ENCODE measurements at regions not wholly inside any gene's neighbourhood (a gene's known extent, or its start where the extent isn't known, plus 50 kb on each side); places are given as distances from the start of the nearest gene placed in this dataset.
"Not testable (repeated sequence)": the region's sequence is repeated elsewhere in the genome, so short reads cannot be mapped to it uniquely, and the experiment has no call there.

- no peak for DNase-seq
Measured at GRCh38 chr2:154507186-154507585, 191.3 kb upstream of the KCNJ3 start.

- DNase-seq: no peak
Measured at GRCh38 chr2:154518872-154519271, 179.6 kb upstream of the KCNJ3 start.

GRCh38 chr2:154520951-154521350 is 177.5 kb upstream of the KCNJ3 start:
- not testable (repeated sequence) for DNase-seq

DNA sequence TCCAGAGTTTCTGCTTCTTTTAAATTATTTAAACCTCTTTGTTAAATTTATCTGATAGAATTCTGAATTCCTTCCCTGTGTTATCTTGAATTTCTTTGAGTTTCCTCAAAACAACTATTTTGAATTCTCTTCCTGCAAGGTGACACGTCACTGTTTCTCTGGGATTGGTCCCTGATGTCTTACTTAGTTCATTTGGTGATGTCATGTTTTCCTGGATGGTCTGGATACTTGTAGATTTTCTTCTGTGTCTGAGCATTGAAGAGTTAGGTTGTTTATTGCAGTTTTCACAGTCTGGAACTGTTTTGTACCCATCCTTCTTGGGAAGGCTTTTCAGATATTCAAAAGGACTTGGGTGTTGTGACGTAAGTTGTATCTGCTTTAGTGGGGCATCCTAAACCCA is 172.3 kb upstream of the KCNJ3 start:
- DNase-seq: no peak

DNA sequence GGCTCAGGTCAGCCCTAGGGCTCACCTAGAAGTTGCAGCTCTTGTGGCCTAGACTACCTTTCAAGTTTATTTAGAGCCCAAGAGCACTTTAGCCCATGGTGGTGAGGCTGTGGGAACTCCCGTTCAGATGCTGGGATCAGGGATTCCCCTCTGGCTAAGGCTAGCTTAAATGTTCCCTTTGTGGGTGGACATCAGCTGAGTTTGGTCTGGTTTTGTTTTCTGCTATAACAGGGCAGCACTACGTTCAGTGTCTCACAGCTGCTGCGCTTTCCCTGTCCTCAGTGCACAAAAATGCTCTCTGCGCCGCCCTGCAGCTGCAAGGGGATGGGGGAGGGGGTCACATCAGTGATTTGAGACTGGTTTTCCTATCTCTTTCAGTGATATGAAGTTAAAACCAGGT is 170.5 kb upstream of the KCNJ3 start:
- no peak for DNase-seq

DNA sequence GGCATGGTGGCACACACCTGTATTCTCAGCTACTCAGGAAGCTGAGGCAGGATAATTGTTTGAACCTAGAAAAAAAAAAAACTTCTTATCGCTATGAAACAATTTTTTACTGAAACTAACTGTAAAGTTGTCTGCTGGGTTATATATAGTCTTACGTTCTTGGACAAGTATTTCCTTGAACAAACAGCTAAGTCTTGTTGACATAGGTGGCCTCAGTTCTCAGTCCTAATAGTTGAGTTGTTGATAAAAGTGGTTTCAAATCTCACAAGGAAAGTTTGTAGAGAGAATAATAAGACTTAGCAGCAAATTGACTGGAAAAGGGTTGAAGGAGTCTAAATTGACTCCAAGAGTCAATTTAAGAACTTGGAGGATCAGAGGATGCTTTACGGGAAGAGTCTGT is 166.5 kb upstream of the KCNJ3 start:
- DNase-seq: no peak

DNA sequence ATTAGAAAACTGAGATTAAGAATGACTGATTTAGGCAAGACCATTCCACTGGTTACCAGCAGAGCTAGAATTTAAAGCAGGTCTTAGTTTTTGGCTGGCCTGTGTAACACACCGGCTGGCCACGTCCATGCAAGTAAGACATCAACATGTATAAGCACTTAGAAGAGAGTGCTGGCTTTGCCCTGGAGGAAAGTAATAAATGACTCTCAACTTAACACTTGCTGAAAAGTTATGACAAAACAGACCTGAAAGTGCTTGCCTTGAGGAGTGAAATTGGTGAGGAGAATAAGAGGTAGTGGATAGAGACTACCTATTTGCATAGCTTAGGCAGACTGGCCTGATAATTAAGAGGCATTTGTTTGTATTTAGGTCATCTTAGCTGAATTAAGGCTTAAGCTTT is 165.7 kb upstream of the KCNJ3 start:
- DNase-seq: no peak

GRCh38 chr2:154533300-154533940 is 165.1 kb upstream of the KCNJ3 start:
- DNase-seq: no peak

DNA sequence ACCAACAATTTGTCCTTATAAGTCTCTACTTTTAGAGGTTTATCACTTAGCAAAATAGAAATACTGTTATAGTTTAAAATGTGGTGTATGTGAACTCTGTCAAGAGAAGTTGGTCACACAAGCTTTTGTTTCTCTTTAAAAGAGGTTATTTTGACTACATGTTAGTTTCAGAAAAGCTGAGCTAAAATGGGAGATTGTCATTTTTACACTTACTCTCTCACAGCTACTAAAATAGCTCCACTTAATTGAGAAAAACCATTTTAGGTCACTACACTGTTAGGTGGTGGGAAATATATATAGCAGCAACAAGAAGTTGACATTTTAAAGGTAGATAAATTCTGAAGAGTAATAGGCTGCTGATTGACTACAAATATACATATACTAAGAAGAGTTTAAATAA is 161.5 kb upstream of the KCNJ3 start:
- no peak for DNase-seq

- no peak for DNase-seq
Measured at GRCh38 chr2:154537843-154538450, 160.5 kb upstream of the KCNJ3 start.

DNA sequence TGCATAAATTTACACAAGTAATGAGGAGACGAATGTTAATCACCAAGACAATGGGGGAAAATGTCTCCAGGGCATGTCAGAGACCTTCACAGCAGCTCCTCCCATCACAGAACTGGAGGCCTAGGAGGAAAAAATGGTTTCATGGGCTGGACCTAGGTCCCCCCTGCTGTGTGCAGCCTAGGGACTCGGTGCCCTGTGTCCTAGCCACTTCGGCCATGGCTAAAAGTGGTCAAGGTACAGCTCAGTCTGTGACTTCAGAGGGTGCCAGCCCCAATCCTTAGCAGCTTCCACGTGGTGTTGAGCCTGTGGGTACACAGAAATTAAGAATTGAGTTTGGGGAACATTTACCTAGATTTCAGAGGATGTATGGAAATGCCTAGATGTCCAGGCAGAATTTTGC is 152.2 kb upstream of the KCNJ3 start:
- no peak for DNase-seq

GRCh38 chr2:154549869-154550268 is 148.6 kb upstream of the KCNJ3 start:
- no peak for DNase-seq

- no peak for DNase-seq
Measured at GRCh38 chr2:154551649-154552048, 146.8 kb upstream of the KCNJ3 start.

GRCh38 chr2:154554046-154554445 is 144.4 kb upstream of the KCNJ3 start:
- peak; percentile 0 for DNase-seq

DNA sequence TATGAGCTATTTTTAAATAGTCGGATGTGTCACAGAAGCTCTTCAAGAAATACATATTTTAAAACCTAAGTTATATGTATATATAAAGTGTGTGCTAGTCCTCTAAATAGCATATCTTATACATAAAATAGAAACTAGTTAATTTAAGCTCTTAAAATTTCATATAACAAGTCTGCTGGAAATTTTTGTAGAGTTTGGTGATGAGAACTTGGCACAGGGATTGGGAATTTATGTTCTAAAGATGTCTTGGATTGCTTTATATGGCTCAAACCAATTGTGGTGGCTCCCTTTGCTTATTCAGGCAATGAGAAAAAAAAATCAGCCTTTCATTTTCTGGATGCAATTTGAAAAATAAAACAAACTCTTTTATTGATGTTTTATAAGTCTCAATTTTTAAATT is 142.8 kb upstream of the KCNJ3 start:
- no peak for DNase-seq

DNA sequence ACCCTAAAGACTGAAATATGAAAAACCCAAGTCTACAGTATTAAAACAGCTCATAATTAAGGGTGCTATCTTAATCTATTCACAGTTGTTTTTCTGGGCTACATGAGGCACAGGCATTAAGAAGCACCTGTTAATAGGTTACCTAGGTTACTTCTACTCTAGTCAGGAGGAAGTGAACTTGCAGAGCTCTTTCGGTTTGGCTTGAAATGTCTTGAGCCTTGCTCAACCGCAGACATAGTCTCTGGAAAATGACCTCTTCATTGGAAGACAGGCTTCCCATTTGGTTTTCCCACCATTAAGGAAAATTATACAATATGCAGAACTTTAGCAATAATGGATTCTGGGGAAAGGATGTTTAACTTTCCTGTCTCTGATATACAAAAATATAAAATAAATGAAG is 142.3 kb upstream of the KCNJ3 start:
- no peak for DNase-seq

DNA sequence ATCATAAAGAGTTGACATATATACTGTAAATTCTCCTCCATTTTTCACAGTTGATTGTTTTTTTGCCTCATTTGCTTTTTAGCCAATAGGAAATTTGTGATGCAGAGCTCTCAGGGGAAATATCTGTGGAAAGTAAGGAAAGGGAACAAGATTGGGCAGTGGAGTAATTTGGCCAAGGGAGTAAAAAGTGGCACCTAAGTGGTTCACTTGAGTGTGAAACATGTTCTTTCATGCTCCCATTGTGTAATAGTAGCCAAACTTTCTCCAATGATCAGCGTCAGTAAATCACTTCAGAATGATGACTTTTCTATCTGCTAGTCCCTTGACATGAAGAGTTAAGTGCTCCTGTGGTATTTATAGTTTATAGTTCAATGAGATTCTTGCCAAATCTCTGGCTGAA is 141.9 kb upstream of the KCNJ3 start:
- DNase-seq: no peak

DNA sequence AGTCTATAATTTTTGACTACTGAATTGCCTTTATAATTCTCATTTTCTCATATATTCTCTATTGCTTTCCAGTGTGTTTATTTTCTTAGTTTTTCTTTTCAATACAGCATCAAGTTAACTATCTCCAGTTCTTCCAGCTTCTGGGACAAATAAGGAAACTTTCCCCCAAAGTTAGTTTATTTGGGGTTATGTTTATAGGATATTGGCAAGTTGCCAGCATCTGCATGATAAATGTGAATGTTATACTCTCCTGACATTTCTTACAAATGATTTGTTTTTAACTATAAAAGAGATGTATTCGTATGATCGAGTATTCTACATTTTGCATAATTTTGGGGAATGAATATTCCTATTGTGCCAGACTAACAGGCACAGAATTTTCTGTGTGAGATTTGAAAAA is 140.6 kb upstream of the KCNJ3 start:
- no peak for DNase-seq

DNA sequence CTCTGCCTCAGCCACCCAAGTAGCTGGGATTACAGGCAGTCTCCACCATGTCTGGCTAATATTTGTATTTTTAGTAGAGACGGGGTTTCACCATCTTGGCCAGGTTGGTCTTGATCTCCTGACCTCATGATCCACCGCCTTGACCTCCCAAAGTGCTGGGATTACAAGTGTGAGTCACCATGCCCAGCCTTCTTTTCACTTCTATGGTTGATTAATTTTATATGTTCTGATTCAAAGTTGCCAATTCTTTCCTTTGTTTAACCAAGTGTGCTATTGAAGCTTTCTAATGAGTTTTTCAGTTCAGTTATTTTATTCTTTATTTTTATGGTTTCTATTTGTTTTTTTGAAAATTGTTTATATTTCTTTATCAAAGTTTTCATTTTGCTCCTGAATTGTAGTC is 133.1 kb upstream of the KCNJ3 start:
- DNase-seq: no peak

GRCh38 chr2:154568413-154568812 is 130.1 kb upstream of the KCNJ3 start:
- no peak for DNase-seq

DNA sequence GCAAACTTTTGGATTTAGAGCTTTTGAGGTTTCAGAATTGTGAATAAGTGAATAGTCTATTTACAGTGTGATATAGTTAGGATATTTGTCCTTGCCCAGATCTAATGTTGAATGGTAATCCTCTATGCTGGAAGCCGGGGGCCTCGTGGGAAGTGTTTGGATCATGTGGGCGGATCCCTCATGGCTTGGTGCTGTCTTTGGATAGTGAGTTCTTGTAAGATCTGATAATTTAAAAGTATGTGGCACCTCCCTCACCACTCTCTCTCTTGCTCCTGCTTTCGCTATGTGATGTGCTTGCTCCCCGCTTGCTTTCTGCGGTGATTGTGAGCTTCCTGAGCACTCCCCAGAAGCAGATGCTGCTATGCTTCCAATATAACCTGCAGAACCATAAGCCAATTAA is 128.0 kb upstream of the KCNJ3 start:
- no peak for DNase-seq

- not testable (repeated sequence) for DNase-seq
Measured at GRCh38 chr2:154576699-154577098, 121.8 kb upstream of the KCNJ3 start.

DNA sequence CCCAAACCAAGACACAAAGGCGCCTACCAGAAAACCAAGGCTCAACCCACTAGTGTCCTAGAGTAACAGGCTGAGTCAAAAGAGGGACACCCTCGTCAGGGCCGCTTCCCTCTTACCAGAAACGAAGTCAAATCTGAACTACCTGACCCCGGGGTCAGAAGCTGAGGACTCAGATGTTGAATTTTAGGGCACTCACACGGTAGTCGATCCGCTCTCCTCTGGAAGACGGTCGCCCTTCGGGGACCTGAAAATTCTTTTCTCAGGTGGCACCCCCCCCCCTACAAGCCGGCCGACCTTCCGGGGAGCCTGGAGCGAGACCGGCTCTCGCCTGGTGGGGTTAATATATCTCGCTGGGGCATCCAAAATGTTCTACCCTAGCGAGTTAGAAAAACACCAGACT is 121.1 kb upstream of the KCNJ3 start:
- DNase-seq: no peak

- no peak for DNase-seq
Measured at GRCh38 chr2:154580767-154581166, 117.7 kb upstream of the KCNJ3 start.

- not testable (repeated sequence) for DNase-seq
Measured at GRCh38 chr2:154582694-154583093, 115.8 kb upstream of the KCNJ3 start.

Data from activated CD4-positive, alpha-beta T cell treated with anti-CD3 and anti-CD28 coated beads, Interleukin-2, Interleukin-6, amounts not matched to agents 100 ng/mL and 50 ng/mL, durations not matched to agents 16 hours and 8 hours (primary cell).